ENCODE measurements at regions not wholly inside any gene's neighbourhood (a gene's known extent, or its start where the extent isn't known, plus 50 kb on each side); places are given as distances from the start of the nearest gene placed in this dataset.

DNA sequence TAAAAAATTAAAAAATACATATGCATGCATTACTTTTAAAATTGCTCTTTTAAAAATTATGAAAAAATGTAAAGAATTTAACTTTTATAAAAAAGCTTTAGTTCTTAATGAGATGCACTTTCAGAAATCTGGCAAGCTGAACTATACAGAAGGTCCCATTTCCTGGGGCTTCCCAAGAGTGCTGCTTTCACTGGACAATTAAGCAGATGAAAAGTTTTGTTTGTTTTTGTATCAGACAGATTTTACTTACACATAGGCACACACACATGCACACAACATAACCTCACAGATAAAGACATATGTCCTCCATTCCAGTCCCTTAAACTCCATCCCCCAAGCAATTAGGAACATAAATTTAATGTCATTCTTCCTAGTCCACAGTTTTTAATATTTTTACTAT lies 402.3 kb upstream of the ASIC2 start:
- DNase-seq (ENCODE audit: low read depth) = no peak

DNA sequence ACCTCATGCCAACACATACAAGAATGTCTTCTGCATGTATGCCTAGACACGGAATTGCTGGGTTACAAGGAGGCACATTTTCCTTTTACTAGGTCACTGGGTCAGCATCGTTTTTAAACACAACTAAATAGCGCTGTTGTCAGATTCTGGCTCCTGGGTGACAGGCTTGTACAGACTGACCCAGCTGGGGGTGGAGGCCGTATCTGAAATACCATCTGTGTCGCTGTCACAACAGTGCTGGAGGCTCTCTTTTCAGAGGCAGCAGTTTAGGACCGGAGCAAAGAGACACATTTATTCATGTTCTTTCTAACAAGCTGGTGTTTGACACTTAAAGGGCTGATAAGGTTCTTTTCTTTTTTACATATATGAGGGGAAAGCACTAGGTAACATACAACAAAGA lies 403.0 kb upstream of the ASIC2 start:
- DNase-seq (ENCODE audit: low read depth) = no peak

DNA sequence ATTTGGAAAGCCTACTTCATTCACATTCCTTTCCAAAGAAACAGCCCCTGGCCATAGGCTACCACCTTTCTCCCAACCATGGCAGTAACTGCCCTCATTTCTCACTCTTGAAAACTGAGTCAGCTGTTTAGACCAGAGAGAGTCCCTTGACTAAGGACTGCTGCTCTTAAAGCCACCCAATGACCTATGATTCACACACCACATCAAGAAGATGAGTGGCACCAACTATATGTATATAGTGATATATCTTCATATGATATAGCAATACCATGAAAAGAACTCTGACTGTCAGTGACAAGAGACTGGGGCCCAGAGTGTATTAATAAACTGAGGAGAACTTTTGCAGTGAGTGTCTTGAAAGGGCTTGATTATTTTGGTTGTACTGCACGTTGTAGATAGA lies 404.5 kb upstream of the ASIC2 start:
- no peak for DNase-seq (ENCODE audit: low read depth)

DNA sequence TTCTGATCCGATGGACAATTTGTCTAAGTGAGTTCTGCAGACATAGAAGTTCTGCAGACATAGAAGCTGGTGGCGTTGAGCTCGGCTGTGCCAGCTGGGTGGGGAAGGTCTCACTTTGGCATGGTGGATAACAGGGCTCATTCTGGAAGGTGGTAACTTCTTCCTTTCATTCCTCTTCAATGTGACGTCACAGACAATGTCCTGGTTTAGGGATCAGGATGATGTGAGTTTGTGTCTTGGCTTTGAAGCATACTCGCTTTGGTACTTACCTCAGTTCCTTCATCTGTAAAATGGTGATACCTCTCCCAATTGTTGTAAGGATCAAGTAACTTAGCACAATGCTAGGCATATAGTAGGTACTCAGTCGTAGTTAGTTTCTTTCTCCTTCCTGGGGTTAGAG lies 408.8 kb upstream of the ASIC2 start:
- no peak for DNase-seq (ENCODE audit: low read depth)

DNA sequence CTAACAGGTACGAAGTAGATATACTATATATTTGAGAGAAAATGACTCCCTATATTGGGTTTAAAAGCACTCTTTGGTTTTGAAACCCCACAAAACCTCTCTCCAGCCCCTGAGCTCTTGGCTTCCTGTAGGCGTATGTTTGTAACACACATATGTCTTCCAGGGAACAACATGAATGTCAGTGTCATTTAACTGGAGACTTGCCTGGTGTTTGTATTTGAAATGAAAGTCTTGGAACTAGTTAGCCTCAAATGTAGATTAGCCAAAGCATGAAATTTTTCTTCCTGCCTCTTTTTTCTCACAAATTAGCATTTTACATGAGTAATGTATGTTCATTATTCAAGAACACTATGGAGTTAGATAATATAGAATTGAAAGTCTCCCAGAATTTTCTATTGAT lies 411.8 kb upstream of the ASIC2 start:
- DNase-seq (ENCODE audit: low read depth) = no peak

DNA sequence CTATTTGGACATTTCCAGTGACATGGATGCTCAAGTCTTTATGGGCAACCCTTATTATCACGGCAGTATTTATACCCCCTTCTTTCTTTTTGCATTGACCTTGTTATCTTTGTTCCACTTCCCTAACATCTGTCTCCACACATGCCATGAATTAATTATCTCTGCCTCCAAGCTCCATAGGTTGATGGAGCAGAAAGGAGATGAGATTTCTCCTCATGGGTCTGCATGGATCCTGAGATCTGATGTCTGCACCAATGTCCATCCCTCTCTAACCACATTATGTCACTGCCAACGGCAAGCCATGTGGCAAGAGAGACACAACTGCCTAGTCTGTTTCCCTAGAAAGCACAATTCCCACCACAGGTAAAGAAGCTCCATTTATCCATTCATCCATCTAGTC lies 416.8 kb upstream of the ASIC2 start:
- DNase-seq (ENCODE audit: low read depth) = no peak

DNA sequence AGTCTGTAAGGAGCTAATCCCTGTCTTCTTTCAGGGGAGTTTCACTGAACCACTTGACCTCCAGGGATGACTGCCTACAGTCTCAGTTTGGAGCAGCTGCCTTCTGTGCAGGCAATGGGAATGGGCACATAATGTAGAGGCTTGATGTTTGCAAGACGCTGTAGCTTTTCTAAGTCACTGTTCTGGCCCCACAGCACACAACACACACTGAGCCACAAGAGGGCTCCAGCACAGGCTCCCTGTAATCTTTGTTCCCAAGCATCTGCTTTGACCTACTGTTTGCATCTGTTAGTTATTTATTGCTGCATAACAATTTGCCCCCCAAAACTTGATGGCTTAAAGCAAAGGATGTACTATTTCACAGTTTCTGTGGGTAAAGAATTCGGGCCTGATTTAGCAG lies 419.0 kb upstream of the ASIC2 start:
- DNase-seq (ENCODE audit: low read depth) = no peak

DNA sequence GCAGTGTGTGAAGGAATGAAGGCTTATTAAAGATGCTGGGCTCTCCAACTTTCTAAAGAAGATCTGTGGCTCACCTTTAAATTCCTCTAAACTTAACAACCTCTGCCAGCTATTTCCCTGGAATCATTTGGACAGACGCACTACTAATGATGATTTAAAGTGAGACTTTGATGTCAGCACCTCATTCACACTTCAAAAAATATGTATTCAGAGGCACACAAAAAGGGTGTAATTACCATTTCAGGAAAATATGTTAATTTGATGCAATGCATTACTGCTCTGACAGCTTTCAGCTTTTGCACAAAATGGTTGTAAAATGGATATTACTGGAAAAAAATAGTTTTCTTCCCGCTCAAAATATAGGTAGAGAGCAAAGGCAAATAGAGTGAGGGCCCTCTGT lies 423.9 kb upstream of the ASIC2 start:
- no peak for DNase-seq (ENCODE audit: low read depth)

DNA sequence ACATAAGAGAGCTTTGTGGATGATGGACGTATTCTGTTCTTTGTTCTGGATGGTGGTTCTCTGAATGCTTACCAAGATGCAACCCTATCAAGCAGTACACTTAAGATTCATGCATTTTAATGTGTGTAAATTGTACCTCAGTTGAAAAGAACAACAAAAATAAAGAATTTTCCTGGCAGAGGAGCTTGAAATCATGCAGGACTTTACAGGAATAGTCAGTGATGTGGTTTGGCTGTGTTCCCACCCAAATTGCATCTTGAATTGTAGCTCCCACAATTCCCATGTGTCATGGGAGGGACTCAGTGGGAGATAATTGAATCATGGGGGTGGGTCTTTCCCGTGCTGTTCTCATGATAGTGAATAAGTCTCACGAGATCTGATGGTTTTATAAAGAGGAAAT lies 430.6 kb upstream of the ASIC2 start:
- DNase-seq (ENCODE audit: low read depth) = peak; percentile 40

DNA sequence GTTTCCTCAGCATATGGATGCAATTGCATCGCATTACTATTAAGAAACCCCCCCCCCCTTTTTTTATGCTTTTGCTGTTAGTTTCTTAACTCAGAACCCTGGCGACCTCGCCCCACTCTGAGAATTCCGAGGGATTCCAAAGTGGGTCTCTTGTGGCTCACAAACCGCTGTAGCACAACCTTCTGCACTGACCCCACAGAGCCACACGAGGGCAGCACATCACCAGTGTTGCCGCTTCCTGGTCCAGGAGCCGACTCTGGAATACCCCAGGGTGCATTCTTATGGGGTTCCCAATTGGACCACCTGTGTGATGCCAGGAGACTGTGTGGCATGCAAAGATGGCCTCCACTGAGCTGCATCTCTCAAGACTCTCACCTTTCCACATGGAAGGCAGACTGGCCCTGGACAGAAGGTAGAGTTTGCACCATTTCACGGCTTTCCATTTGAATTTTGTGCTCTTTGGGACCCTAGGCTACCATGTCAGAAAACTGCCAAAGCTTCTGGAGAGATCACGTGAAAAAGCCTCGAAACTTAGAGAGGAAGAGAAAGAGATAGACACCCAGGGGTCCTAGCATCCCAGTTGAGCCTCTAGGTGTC lies 432.7 kb upstream of the ASIC2 start:
- DNase-seq (ENCODE audit: low read depth) = peak; percentile 16

DNA sequence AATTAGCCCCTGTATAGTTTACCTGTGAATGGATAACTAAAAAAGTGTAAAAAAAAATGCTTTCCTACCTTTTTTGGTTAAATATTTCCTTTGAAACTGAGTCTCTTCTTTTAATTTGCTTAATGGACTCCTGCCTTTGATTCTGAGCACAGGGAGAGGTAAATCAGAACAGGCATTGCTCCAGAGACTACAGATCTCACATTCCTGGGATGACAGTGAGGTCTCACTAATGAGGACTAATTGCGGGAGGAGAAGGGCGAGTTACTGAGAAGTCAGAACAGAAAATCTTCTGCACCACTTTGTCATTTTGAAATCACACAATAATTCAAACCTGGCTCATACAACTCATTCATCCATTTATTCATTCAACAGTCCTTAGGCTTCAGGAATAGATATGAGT lies 437.0 kb upstream of the ASIC2 start:
- DNase-seq (ENCODE audit: low read depth) = no peak

DNA sequence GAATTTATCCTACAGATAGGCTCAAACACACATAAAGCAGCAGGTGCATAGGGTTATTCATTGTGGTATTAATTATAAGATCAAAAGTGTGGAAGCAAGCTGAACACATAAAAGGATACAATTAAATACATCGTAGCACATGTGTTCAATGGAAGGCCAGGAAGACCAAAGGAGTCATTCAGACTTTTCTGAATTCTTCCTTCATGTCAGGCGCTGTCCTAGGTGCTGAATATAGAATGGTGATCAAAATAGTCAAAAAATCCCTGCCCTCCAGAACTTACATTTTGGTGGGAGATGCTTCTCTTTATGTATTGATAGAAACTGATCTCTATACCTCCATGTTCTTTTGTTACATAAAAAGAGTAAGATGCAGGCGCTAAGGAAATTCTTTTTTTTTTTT lies 439.0 kb upstream of the ASIC2 start:
- DNase-seq (ENCODE audit: low read depth) = peak; percentile 3

DNA sequence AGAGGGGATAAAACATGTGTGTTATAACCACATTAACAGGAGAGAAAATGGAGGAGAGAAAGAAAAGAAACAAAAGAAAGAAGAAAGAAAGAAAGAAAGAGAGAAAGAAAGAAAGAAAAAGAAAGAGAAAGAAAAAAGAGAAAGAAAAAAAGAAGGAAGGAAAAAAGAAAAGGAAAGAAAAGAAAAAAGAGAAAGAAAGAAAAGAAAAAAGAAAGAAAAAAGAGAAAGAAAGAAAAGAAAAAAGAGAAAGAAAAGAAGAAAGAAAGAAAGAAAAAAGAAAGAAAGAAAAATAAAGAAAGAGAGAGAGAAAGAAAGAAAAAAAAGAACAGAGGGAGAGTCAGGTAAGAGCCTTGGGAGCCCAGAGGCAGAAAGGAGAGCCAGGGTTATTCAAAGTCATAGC lies 446.6 kb upstream of the ASIC2 start:
- no peak for DNase-seq (ENCODE audit: low read depth)

DNA sequence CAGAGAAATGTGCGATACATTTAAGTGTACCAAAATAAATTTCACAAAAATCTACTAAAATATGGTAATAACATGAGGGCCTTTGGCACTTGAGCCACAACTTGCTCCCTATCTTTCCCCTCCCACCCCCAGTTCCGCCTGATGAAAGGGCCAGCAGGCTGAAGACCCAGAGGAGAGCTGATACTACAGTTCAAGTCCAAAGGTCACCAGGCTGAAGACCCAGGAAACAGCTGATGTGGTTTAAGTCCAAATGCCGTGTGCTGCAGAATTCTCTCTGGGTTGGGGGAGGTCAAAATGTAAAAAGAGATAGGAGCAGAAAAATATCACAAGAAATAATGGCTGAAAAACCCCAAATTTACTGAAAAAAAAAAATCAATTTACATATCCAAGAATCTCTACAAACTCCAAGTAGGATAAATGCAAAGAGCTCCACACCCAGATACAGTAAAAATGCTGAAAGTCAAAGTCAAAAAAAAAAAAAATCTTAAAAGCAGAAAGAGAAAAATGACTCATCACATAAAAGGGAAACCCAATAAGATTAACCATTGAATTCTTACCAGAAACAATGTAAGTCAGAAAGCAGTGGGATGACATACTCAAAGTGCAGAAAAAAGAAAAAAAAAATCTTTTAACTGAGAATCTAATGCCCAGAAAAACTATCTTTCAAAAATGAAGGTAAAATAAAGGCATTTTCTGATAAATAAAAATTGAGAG lies 452.1 kb upstream of the ASIC2 start:
- no peak for DNase-seq (ENCODE audit: low read depth)

DNA sequence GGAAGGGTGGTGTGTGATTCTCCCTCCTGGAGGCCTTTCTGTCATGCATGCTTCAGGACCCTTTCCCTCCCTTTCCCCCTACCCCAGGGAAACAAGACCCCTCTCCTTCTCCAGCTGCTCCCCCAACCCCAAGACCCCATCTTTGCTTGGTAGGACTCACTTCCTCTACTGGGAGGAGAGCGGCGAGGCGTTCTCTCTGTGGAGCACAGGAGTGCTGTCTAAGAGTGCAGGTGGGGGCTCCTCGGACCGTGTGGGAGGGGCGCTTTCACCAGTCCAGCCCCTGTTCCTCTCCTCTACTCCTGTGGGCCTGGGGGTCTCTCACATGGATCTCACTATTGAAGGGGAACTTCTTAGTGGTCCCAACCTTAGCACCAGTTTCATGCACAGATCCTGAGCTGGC lies 456.1 kb upstream of the ASIC2 start:
- no peak for DNase-seq (ENCODE audit: low read depth)

DNA sequence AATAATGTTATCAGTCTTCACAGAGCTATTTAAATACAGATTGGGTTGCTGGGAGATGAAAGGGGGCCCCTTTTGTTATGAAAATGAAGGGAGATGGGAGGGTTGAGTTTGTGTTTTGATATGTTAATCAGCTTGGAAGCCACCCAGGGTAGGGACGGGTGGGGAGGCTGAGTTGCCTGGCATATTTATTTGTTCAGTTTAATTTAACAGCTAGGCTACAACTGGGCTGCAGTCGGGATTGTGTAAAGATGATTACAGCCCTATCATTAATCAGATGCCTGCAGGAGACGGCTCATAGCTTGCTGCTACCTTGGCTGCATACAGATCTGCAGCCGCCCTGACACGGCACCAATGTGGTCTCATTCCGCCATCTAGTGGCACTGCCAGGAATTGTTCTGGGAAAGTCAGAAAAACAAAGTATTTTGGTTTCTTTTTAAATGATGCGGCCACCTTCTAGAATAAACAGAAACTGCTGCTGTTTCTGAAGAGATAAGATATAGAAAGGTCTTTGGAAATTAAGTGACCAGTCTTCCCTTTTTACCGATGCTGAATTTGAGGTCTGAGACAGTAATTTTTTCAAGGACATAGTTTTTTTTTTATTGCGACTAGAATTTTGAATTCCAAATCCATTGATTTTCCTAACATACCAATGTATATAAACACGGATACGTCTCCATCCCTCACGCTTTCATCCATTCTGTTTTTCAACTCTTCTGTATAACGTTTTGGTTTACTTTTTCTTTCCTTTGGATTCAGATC lies 458.0 kb upstream of the ASIC2 start:
- DNase-seq (ENCODE audit: low read depth) = peak; percentile 48

DNA sequence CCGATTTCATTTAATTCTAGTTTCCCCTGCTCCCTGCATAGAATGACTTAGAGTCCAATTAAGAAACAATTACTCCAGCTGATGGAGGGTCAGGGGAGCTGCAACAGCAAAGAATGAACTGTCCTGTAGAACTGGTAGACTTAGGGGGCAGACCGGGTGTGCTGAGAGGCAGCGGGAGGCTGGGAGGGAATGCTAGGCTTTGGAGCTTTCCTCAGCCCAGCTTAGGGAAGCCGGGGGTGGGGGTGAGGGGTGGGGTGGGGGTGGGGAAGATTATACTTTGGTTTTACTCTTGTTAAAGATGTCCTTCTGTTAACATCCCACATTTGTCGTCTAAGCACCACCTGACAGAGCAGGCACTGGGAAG lies 458.6 kb upstream of the ASIC2 start:
- no peak for DNase-seq (ENCODE audit: low read depth)

DNA sequence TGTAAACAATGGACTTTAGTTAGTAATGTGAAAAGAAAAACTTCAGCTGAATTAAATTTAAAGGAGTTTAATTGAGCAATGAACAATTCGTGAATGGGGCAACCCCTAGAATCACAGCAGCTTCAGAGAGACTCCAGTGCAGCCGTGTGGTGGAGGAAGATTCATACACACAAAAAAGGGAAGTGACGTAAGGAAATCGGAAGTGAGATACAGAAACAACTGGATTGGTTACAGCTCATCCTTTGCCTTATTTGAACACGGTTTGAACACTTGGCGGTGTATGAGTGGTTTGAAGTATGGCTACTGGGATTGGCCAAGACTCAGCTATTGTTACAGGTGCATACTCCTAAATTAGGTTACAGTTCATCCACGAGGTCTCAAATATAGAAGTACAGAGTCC lies 460.4 kb upstream of the ASIC2 start:
- DNase-seq (ENCODE audit: low read depth) = peak; percentile 5

DNA sequence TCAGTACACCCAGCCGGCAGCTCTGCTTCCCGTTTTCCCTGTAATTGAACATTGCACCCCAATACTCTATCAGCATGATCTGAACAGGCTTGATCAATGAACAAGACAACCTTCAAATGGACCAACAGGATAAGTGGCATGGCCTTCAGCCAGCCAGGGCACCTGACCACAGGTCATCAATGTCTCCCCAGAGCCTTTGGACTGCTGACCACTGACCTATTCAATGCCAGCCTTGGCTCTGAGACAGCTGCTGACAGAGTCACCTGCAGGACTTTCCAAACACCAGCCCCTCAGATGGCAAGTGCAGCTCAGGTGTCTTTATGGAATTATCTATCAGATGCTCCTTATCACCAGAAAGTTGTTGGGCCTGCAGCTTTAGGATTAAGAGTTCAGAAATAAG lies 462.9 kb upstream of the ASIC2 start:
- DNase-seq (ENCODE audit: low read depth) = no peak

DNA sequence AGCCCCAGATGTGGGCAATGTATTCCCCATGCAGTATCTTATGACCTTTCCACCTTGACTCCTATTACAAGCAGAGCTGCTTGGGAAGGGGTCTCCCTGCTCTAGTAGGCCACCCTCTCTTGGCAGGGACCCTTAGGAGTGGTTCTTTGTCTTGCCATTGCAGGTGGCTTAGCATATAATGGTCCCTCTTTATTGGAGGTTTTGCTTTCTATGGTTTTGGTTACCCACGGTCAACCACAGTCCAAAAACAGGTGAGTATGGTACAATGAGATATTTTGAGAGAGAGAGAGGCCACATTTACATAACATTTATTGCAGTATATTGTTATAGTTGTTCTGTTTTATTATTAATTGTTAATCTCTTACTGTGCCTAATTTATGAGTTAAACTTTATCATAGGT lies 472.8 kb upstream of the ASIC2 start:
- no peak for DNase-seq (ENCODE audit: low read depth)

DNA sequence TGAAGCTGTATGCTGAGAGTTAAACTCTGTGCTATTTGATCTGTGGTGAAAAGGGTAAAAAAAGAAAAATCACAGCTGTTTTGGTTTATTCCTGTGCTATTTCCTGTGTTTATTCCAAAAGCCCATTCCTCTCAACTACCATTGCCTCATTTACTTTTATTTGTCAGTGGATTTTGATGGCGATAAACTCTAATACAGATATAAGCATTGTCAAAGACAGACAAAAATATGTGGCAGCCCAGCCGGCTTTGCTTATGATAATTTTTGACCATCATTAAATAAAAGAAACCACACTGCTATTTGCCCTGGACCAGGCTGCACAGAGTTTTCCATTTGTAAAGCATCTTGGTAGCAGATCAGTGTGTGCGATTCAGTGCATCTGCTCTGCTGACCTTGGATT lies 473.6 kb upstream of the ASIC2 start:
- DNase-seq (ENCODE audit: low read depth) = no peak

DNA sequence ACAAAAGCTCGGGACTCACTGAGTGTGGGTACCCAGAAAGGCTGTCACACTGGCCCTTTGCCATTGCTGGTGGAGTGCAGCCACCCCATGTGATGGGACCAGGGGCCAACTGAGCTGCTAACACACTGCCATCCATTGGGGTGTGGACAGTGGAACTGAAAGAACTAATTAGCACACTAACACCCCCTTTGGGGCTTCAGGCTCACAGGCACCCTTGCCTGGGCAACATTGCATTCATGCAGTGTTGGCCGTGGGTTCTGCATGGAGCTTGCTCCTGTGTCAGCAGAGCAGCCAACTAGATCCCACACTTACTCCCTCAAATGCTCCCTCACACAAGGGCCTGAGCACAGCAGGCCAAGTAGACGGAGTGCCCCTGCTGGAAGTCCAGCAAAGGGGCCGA lies 476.0 kb upstream of the ASIC2 start:
- no peak for DNase-seq (ENCODE audit: low read depth)

DNA sequence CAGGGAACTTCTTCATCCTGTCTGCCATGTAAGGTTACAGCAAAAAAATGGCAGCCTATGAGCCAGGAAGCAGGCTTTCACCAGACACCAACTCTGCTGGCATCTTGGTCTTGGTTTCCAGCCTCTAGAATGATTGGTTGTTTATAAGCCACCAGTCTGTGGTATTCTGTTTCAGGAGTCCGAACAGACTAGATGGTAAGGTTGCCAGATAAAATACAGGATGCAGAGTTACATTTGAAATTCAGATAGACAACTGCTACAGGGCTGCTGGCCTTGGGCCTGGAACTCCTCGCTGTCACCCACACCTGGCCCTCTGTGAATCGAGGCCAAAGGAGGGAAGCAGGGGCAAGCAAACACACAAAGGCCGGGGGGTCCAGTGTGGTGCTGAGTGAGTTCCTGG lies 478.8 kb upstream of the CCL2 start:
- no peak for DNase-seq (ENCODE audit: low read depth)

DNA sequence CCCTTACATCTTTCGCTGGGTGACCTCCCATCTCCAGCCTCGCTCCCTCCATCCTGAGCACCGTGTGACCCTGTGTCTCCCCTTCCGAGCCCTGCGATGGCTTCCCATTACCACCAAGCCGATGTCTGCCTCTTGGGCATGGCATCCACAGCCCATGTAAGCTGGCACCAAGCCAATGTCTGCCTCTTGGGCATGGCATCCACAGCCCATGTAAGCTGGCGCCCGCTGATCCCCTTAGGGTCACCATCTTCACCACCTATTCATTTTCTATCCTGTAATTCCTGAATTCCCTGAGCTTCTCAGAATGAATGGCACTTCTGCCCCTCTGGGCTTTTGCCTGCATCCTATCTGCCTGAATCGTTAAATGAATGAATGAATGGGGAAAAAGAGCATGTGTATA lies 478.2 kb upstream of the CCL2 start:
- DNase-seq (ENCODE audit: low read depth) = no peak
